CD14-positive monocyte (primary cell): ENCODE measurements at regions not wholly inside any gene's neighbourhood (a gene's known extent, or its start where the extent isn't known, plus 50 kb on each side); places are given as distances from the start of the nearest gene placed in this dataset.

ENCODE experiments used
- DNase-seq, 3 donors: peaks; one replicate each; pipeline ENCODE4 v3.0.0-alpha.2; 2011 to 2022
- H2AFZ ChIP-seq: 2 replicates; pipeline ENCODE4 v1.6.0; 2012; ENCODE audit warnings: mild to moderate bottlenecking, low read depth, low read length, inconsistent platforms; ENCODE audit not compliant: insufficient read depth, poor library complexity, severe bottlenecking
- H3K27ac ChIP-seq, 2 donors: 1 replicate in 1 of 2; 2 replicates in 1 of 2; pipeline ENCODE4 v1.5.1; 2012 to 2013; ENCODE audit warnings: low read length in 2 of 2, control low read depth in 1 of 2, inconsistent platforms in 1 of 2, low read depth in 1 of 2, mild to moderate bottlenecking in 1 of 2
- H3K27me3 ChIP-seq, 2 donors: one replicate each; pipeline versions ENCODE4 v1.6.0 to v1.6.1; 2011 to 2013; ENCODE audit warnings: low read length in 2 of 2; ENCODE audit not compliant: control insufficient read depth in 2 of 2, insufficient read depth in 2 of 2
- H3K36me3 ChIP-seq, 2 donors: replicated peaks in 1 of 2; 1 replicate in 1 of 2; 2 replicates in 1 of 2; pipeline versions ENCODE4 v1.5.1 to v1.6.1; 2012 to 2013; ENCODE audit warnings: low read length in 2 of 2, control low read depth in 1 of 2, inconsistent platforms in 1 of 2, mild to moderate bottlenecking in 1 of 2; ENCODE audit not compliant: insufficient read depth in 2 of 2, control insufficient read depth in 1 of 2
- H3K4me1 ChIP-seq, 2 donors: 1 replicate in 1 of 2; 2 replicates in 1 of 2; pipeline versions ENCODE4 v1.5.1 to v1.6.1; 2012 to 2013; ENCODE audit warnings: low read length in 2 of 2, control low read depth in 1 of 2, inconsistent platforms in 1 of 2, mild to moderate bottlenecking in 1 of 2, moderate library complexity in 1 of 2; ENCODE audit not compliant: insufficient read depth in 2 of 2, control insufficient read depth in 1 of 2
- H3K4me2 ChIP-seq: replicated peaks from 2 replicates; pipeline ENCODE3; 2012; ENCODE audit warnings: low read length, moderate library complexity, mild to moderate bottlenecking; ENCODE audit not compliant: poor library complexity, severe bottlenecking; ENCODE audit errors: extremely low read depth
- H3K4me3 ChIP-seq, 3 experiments: fragments of 200-600 bp in 1 of 3; sonication (generic) in 1 of 3; replicated peaks in 1 of 3; 1 replicate in 2 of 3; 2 replicates in 1 of 3; pipeline ENCODE4 v1.5.1; 2011 to 2013; ENCODE audit warnings: low read length in 3 of 3, mild to moderate bottlenecking in 3 of 3, control low read depth in 2 of 3, low read depth in 2 of 3, inconsistent platforms in 1 of 3, moderate library complexity in 1 of 3
- H3K79me2 ChIP-seq: 2 replicates; pipeline ENCODE4 v1.6.0; 2012; ENCODE audit warnings: mild to moderate bottlenecking, control low read depth, inconsistent platforms, low read length, moderate library complexity; ENCODE audit not compliant: insufficient read depth
- H3K9ac ChIP-seq: 2 replicates; pipeline ENCODE4 v1.6.0; 2017; ENCODE audit warnings: low read length, mild to moderate bottlenecking; ENCODE audit not compliant: insufficient read depth, poor library complexity, severe bottlenecking
- H3K9me3 ChIP-seq, 2 donors: replicated peaks in 1 of 2; 1 replicate in 1 of 2; 2 replicates in 1 of 2; pipeline versions ENCODE4 v1.5.1 to v1.6.1; 2012 to 2013; ENCODE audit warnings: low read length in 2 of 2, control low read depth in 1 of 2; ENCODE audit not compliant: control insufficient read depth in 1 of 2, insufficient read depth in 1 of 2
- H4K20me1 ChIP-seq: 2 replicates; pipeline ENCODE4 v1.6.0; 2012; ENCODE audit warnings: mild to moderate bottlenecking, low read length, control low read depth, moderate library complexity; ENCODE audit not compliant: insufficient read depth
- H3K27ac Mint-ChIP-seq, 7 donors: one replicate each; pipeline ENCODE4 v1.8.0; 2020; ENCODE audit warnings: mild to moderate bottlenecking in 7 of 7, mixed read lengths in 7 of 7, moderate library complexity in 6 of 7, inconsistent platforms in 2 of 7
- H3K27me3 Mint-ChIP-seq, 3 donors: one replicate each; pipeline ENCODE4 v1.8.0; 2021 to 2022; ENCODE audit warnings: low read depth in 3 of 3, mild to moderate bottlenecking in 3 of 3, mixed read lengths in 3 of 3, moderate library complexity in 3 of 3, inconsistent platforms in 1 of 3
- H3K36me3 Mint-ChIP-seq, 2 donors: one replicate each; pipeline ENCODE4 v1.8.0; 2020; ENCODE audit warnings: mixed read lengths in 2 of 2, inconsistent platforms in 1 of 2, mild to moderate bottlenecking in 1 of 2
- H3K4me1 Mint-ChIP-seq: one replicate; pipeline ENCODE4 v1.8.0; 2020; ENCODE audit warnings: mild to moderate bottlenecking, mixed read lengths
- H3K4me3 Mint-ChIP-seq, 2 donors: one replicate each; pipeline ENCODE4 v1.8.0; 2020; ENCODE audit warnings: mild to moderate bottlenecking in 2 of 2, mixed read lengths in 2 of 2, moderate library complexity in 1 of 2
- H3K9me3 Mint-ChIP-seq, 7 donors: one replicate each; pipeline ENCODE4 v1.8.0; 2020 to 2022; ENCODE audit warnings: mixed read lengths in 7 of 7, mild to moderate bottlenecking in 6 of 7, moderate library complexity in 6 of 7, inconsistent platforms in 2 of 7
- CTCF ChIP-seq: fragments of 200-600 bp; IDR thresholded peaks from one replicate; pipeline ENCODE4 v1.8.0; 2022; ENCODE audit warnings: antibody characterized with exemption, mild to moderate bottlenecking
- WGBS: methylation state at CpG from one replicate; pipeline ENCODE4 v1.1.5; 2013; ENCODE audit warnings: missing lambda C conversion rate; ENCODE audit not compliant: insufficient coverage; 5-methylcytosine and 5-hydroxymethylcytosine counted together
- intact Hi-C, 2 donors: fragments of 100-400 bp; cut with micrococcal nuclease; formaldehyde crosslinking; loops; one replicate each; pipeline versions ENCODE4 v1.15.0 to v1.15.1; 2023

- Histone ChIP-seq H3K9ac (no peak overlapping the region), H3K27ac (no peak overlapping the region), H4K20me1 (no peaks in the 10 kb centered on the region), H3K79me2 (no peaks in the 10 kb centered on the region), H3K36me3 (no peaks in the 10 kb centered on the region), H3K9me3 (no peaks in the 10 kb centered on the region), H3K4me3 (no peak overlapping the region), H3K4me2 (no peak overlapping the region), H2AFZ (no peak overlapping the region), H3K27me3 (no peaks in the 10 kb centered on the region), H3K4me1 (no peaks in the 10 kb centered on the region)
- 100% methylated on average over 3 of the region's 4 CpGs for WGBS
- TF ChIP-seq CTCF, result no peak
- H3K27ac Mint-ChIP-seq, result no peak overlapping the region
- H3K4me3 Mint-ChIP-seq, result no peak overlapping the region
- H3K4me1 Mint-ChIP-seq, result no peaks in the 10 kb centered on the region
- DNase-seq, result no peak
- H3K27me3 Mint-ChIP-seq, result no peaks in the 10 kb centered on the region
- intact Hi-C loops, result no loop called here
- no peaks in the 10 kb centered on the region for H3K36me3 Mint-ChIP-seq
- peaks cover 0 to 8% (median 2%) of the 10 kb centered on the region in 7 donors for H3K9me3 Mint-ChIP-seq
These were observed 408.4 kb upstream of the ADAMTS9 start for GRCh38 chr3:65096110-65096745.

GRCh38 chr3:65094723-65095122 is 406.9 kb upstream of the ADAMTS9 start:
- no peak overlapping the region for H2AFZ ChIP-seq
- DNase-seq, result no peak
- H3K27me3 ChIP-seq, result no peaks in the 10 kb centered on the region
- TF ChIP-seq CTCF, result no peak
- H3K27ac ChIP-seq, result no peak overlapping the region
- Mint-ChIP-seq H3K27ac (peak overlapping the region in 1 of 7 donors; percentile 1), H3K36me3 (no peaks in the 10 kb centered on the region), H3K4me3 (no peak overlapping the region), H3K4me1 (no peaks in the 10 kb centered on the region), H3K9me3 (peaks cover 0 to 4% (median 2%) of the 10 kb centered on the region in 7 donors), H3K27me3 (no peaks in the 10 kb centered on the region)
- H4K20me1 ChIP-seq, result no peaks in the 10 kb centered on the region
- no peak overlapping the region for H3K9ac ChIP-seq
- no peaks in the 10 kb centered on the region for H3K9me3 ChIP-seq
- no peak overlapping the region for H3K4me2 ChIP-seq
- no peak overlapping the region for H3K4me3 ChIP-seq
- no peaks in the 10 kb centered on the region for H3K79me2 ChIP-seq
- H3K36me3 ChIP-seq, result no peaks in the 10 kb centered on the region
- intact Hi-C loops, result no loop called here
- no peaks in the 10 kb centered on the region for H3K4me1 ChIP-seq
